ENCODE measurements at regions not wholly inside any gene's neighbourhood (a gene's known extent, or its start where the extent isn't known, plus 50 kb on each side); places are given as distances from the start of the nearest gene placed in this dataset.

GRCh38 chr14:40393143-40393542 is 960.9 kb upstream of the FBXO33 start:
- TF ChIP-seq, protein P1, sequence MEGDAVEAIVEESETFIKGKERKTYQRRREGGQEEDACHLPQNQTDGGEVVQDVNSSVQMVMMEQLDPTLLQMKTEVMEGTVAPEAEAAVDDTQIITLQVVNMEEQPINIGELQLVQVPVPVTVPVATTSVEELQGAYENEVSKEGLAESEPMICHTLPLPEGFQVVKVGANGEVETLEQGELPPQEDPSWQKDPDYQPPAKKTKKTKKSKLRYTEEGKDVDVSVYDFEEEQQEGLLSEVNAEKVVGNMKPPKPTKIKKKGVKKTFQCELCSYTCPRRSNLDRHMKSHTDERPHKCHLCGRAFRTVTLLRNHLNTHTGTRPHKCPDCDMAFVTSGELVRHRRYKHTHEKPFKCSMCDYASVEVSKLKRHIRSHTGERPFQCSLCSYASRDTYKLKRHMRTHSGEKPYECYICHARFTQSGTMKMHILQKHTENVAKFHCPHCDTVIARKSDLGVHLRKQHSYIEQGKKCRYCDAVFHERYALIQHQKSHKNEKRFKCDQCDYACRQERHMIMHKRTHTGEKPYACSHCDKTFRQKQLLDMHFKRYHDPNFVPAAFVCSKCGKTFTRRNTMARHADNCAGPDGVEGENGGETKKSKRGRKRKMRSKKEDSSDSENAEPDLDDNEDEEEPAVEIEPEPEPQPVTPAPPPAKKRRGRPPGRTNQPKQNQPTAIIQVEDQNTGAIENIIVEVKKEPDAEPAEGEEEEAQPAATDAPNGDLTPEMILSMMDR (IDR thresholded peaks at IDR 0.05; ENCODE audit: control extremely low read depth, extremely low read depth, low read depth, missing control alignments) = no peak
- ChIA-PET POLR2A (no interaction called here), CTCF (no interaction called here)
- DNase-seq (ENCODE audit: extremely low spot score) = no peak

GRCh38 chr14:40386433-40386832 is 954.2 kb upstream of the FBXO33 start:
- CTCF ChIA-PET = interaction anchor here (1.2 to 1.7 kb wide), 2 partner anchors 13 to 32 kb away, joined by 3 to 6 read pairs; no protein-coding TSS in a partner anchor
- DNase-seq (ENCODE audit: extremely low spot score) = no peak
- POLR2A ChIA-PET = no interaction called here
- TF ChIP-seq, protein P1 (IDR thresholded peaks at IDR 0.05; ENCODE audit: control extremely low read depth, extremely low read depth, low read depth, missing control alignments) = no peak

GRCh38 chr14:40374221-40374620 is 942.0 kb upstream of the FBXO33 start:
- TF ChIP-seq, protein P1 (IDR thresholded peaks at IDR 0.05; ENCODE audit: control extremely low read depth, extremely low read depth, low read depth, missing control alignments) = no peak
- ChIA-PET POLR2A (no interaction called here), CTCF (no interaction called here)
- no peak for DNase-seq (ENCODE audit: extremely low spot score)

GRCh38 chr14:40371011-40371410 is 938.8 kb upstream of the FBXO33 start:
- ChIA-PET POLR2A (no interaction called here), CTCF (no interaction called here)
- DNase-seq (ENCODE audit: extremely low spot score) = no peak
- TF ChIP-seq, protein P1 (IDR thresholded peaks at IDR 0.05; ENCODE audit: control extremely low read depth, extremely low read depth, low read depth, missing control alignments) = no peak

- TF ChIP-seq, protein P1 (IDR thresholded peaks at IDR 0.05; ENCODE audit: control extremely low read depth, extremely low read depth, low read depth, missing control alignments) = no peak
- no peak for DNase-seq (ENCODE audit: extremely low spot score)
- CTCF ChIA-PET = no interaction called here
- POLR2A ChIA-PET = no interaction called here
Measured at GRCh38 chr14:40368314-40368713, 936.1 kb upstream of the FBXO33 start.

DNA sequence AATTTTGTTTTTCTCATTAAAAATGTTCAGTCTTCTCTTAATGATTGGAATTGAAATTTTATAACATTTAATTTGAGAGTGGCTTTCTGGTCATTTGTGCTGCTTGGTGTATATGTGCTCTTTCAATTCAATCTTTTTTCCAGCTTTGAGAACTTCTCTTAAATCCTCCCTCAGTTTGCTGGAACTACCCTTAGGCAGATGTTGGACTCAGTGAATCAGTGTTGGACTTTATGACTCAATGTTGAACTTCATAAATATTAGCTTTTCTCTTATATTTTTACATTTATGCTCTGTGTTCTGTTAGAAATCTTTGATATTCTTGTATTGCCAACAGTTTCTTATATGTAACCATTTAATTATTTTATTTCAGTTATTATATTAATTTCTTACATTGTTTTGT is 935.5 kb upstream of the FBXO33 start:
- ChIA-PET POLR2A (no interaction called here), CTCF (no interaction called here)
- TF ChIP-seq, protein P1 (IDR thresholded peaks at IDR 0.05; ENCODE audit: control extremely low read depth, extremely low read depth, low read depth, missing control alignments) = no peak
- no peak for DNase-seq (ENCODE audit: extremely low spot score)

DNA sequence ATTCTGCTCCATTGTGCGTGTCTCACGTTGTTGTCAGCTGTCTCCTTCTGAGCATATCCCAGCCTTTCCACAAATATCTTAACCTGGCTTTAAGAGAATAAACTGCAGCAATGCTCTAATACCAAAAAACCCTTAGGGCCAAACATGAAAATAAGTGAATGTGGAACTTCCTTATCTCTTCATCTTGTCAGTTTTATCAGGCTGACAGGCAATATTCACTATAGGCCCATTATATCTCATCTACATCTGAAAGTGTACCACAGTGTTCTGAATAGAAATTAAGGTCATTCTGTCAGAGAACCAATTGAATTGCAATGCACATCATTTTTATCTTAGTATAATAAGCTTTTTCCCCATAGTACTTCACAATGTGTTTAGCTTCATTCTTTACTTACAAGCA is 933.1 kb upstream of the FBXO33 start:
- DNase-seq (ENCODE audit: extremely low spot score) = no peak
- TF ChIP-seq, protein P1 (IDR thresholded peaks at IDR 0.05; ENCODE audit: control extremely low read depth, extremely low read depth, low read depth, missing control alignments) = no peak
- ChIA-PET POLR2A (no interaction called here), CTCF (interaction anchor here (0.7 kb wide), 1 partner anchor 11 kb away, joined by 3 read pairs; no protein-coding TSS in a partner anchor)
